ENCODE measurements at regions not wholly inside any gene's neighbourhood (a gene's known extent, or its start where the extent isn't known, plus 50 kb on each side); places are given as distances from the start of the nearest gene placed in this dataset.

- H3K27me3 ChIP-seq (ENCODE audit: insufficient read depth, low read length) = no peaks in the 10 kb centered on the region
- no peaks in the 10 kb centered on the region for H3K79me2 ChIP-seq (ENCODE audit: insufficient read depth, low read length)
- H3T11ph ChIP-seq (ENCODE audit: low read length) = no peak overlapping the region
- H3K27ac ChIP-seq (ENCODE audit: insufficient read length, low read depth, low read length) = no peak overlapping the region
- no peak overlapping the region for H4K8ac ChIP-seq (replicated peaks; ENCODE audit: insufficient read length, low read depth, low read length)
- no peaks in the 10 kb centered on the region for H4K20me1 ChIP-seq (ENCODE audit: control insufficient read depth, insufficient read depth, insufficient read length)
- WGBS (ENCODE audit: extremely low coverage, insufficient read length, low lambda C conversion rate) = no CpG with 5 or more reads among the region's 1 CpG
- no peak overlapping the region for H2BK12ac ChIP-seq (ENCODE audit: insufficient read length, low read depth, low read length)
- H3K56ac ChIP-seq (ENCODE audit: insufficient read length, low read depth, low read length) = no peak overlapping the region
- Mint-ChIP-seq H3K36me3 (ENCODE audit: insufficient read depth in 1 of 3, low read depth in 3 of 3) (peaks cover 0 to 4% (median 0%) of the 10 kb centered on the region in 3 experiments; a peak in 1 of 7 replicates), H3K9me3 (peaks cover 0 to 3% of the 10 kb centered on the region in 2 experiments; a peak in 3 of 5 replicates), H3K4me3 (no peak overlapping the region), H3K27ac (no peak overlapping the region; a peak in 1 of 7 replicates), H3K4me1 (no peaks in the 10 kb centered on the region), H3K27me3 (ENCODE audit: low read depth) (no peaks in the 10 kb centered on the region)
- no peak overlapping the region for H2AFZ ChIP-seq (ENCODE audit: low read length)
- no peak overlapping the region for H4K91ac ChIP-seq (ENCODE audit: insufficient read length, low read depth, low read length)
- H3K23ac ChIP-seq (ENCODE audit: insufficient read length, low read depth, low read length) = no peak overlapping the region
- H2BK120ac ChIP-seq (ENCODE audit: low read depth, low read length, poor library complexity, severe bottlenecking) = no peak overlapping the region
- no peak overlapping the region for H2BK20ac ChIP-seq (ENCODE audit: low read depth, low read length, poor library complexity, severe bottlenecking)
- H2BK5ac ChIP-seq (ENCODE audit: insufficient read length, low read length) = no peak overlapping the region
- H3K9ac ChIP-seq (ENCODE audit: extremely low read depth, insufficient read length, low read length) = no peak overlapping the region
- H3K4me2 ChIP-seq (ENCODE audit: insufficient read depth, insufficient read length, low read length) = no peak overlapping the region
- no peaks in the 10 kb centered on the region for H3K79me1 ChIP-seq (ENCODE audit: insufficient read depth, low read depth, low read length, poor library complexity, severe bottlenecking)
- TF ChIP-seq, protein P1, sequence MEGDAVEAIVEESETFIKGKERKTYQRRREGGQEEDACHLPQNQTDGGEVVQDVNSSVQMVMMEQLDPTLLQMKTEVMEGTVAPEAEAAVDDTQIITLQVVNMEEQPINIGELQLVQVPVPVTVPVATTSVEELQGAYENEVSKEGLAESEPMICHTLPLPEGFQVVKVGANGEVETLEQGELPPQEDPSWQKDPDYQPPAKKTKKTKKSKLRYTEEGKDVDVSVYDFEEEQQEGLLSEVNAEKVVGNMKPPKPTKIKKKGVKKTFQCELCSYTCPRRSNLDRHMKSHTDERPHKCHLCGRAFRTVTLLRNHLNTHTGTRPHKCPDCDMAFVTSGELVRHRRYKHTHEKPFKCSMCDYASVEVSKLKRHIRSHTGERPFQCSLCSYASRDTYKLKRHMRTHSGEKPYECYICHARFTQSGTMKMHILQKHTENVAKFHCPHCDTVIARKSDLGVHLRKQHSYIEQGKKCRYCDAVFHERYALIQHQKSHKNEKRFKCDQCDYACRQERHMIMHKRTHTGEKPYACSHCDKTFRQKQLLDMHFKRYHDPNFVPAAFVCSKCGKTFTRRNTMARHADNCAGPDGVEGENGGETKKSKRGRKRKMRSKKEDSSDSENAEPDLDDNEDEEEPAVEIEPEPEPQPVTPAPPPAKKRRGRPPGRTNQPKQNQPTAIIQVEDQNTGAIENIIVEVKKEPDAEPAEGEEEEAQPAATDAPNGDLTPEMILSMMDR (conservative IDR thresholded peaks at IDR 0.05) = no peak
- no peaks in the 10 kb centered on the region for H3K23me2 ChIP-seq (ENCODE audit: insufficient read length, low read depth, low read length, poor library complexity, severe bottlenecking)
- H3K9me3 ChIP-seq (ENCODE audit: control insufficient read depth, low read depth, low read length) = no peaks in the 10 kb centered on the region
- H4K5ac ChIP-seq (ENCODE audit: insufficient read length, low read depth, low read length) = no peak overlapping the region
- H3K4me1 ChIP-seq (ENCODE audit: insufficient read depth, low read length) = no peaks in the 10 kb centered on the region
- H2BK15ac ChIP-seq (ENCODE audit: low read depth, low read length) = no peak overlapping the region
- H3K4ac ChIP-seq (ENCODE audit: low read depth, low read length) = no peak overlapping the region
- DNase-seq = no peak
- H3K14ac ChIP-seq (ENCODE audit: insufficient read depth, low read length) = no peak overlapping the region
- H3K18ac ChIP-seq (ENCODE audit: insufficient read length, low read depth, low read length) = no peak overlapping the region
- no peak overlapping the region for H2AK5ac ChIP-seq (ENCODE audit: insufficient read length, low read length)
These were observed 1046.7 kb upstream of the C9orf72 start for GRCh38 chr9:28620011-28620410.

Measured in H9 (cell line).